ENCODE measurements at regions not wholly inside any gene's neighbourhood (a gene's known extent, or its start where the extent isn't known, plus 50 kb on each side); places are given as distances from the start of the nearest gene placed in this dataset.

- Histone ChIP-seq H3K27ac (no peak overlapping the region), H3K9ac (ENCODE audit: low read depth in 2 of 2, low read length in 2 of 2) (no peak overlapping the region), H3K4me3 (no peak overlapping the region), H3K27me3 (no peaks in the 10 kb centered on the region), H3K9me3 (no peaks in the 10 kb centered on the region), H3K4me1 (no peaks in the 10 kb centered on the region), H3K36me3 (no peaks in the 10 kb centered on the region)
- no peak for TF ChIP-seq CTCF (IDR thresholded peaks at IDR 0.05)
- DNase-seq, result no peak
- intact Hi-C loops (cut with DNase I), result no loop called here
Measured at GRCh38 chr3:111324151-111324550, 217.8 kb upstream of the CD96 start.

GRCh38 chr3:111324645-111325044 is 217.4 kb upstream of the CD96 start:
- DNase-seq, result no peak
- H3K4me3 ChIP-seq, result no peak overlapping the region
- H3K9me3 ChIP-seq, result no peaks in the 10 kb centered on the region
- no peaks in the 10 kb centered on the region for H3K27me3 ChIP-seq
- H3K36me3 ChIP-seq, result no peaks in the 10 kb centered on the region
- intact Hi-C loops (cut with DNase I), result no loop called here
- TF ChIP-seq CTCF (IDR thresholded peaks at IDR 0.05), result no peak
- H3K9ac ChIP-seq (ENCODE audit: low read depth in 2 of 2, low read length in 2 of 2), result no peak overlapping the region
- no peaks in the 10 kb centered on the region for H3K4me1 ChIP-seq
- H3K27ac ChIP-seq, result no peak overlapping the region

GRCh38 chr3:111325160-111325718 is 216.8 kb upstream of the CD96 start:
- Histone ChIP-seq H3K9me3 (no peaks in the 10 kb centered on the region), H3K9ac (ENCODE audit: low read depth in 2 of 2, low read length in 2 of 2) (no peak overlapping the region), H3K27ac (no peak overlapping the region), H3K36me3 (no peaks in the 10 kb centered on the region), H3K4me3 (no peak overlapping the region), H3K27me3 (no peaks in the 10 kb centered on the region), H3K4me1 (no peaks in the 10 kb centered on the region)
- no peak for TF ChIP-seq CTCF (IDR thresholded peaks at IDR 0.05)
- DNase-seq, result no peak
- intact Hi-C loops (cut with DNase I), result no loop called here

GRCh38 chr3:111326144-111326995 is 215.6 kb upstream of the CD96 start:
- TF ChIP-seq CTCF (IDR thresholded peaks at IDR 0.05), result no peak
- intact Hi-C loops (cut with DNase I), result no loop called here
- no peaks in the 10 kb centered on the region for H3K4me1 ChIP-seq
- DNase-seq, result no peak
- H3K4me3 ChIP-seq, result no peak overlapping the region
- no peak overlapping the region for H3K27ac ChIP-seq
- H3K27me3 ChIP-seq, result no peaks in the 10 kb centered on the region
- H3K9me3 ChIP-seq, result no peaks in the 10 kb centered on the region
- H3K9ac ChIP-seq (ENCODE audit: low read depth in 2 of 2, low read length in 2 of 2), result no peak overlapping the region
- H3K36me3 ChIP-seq, result no peaks in the 10 kb centered on the region

GRCh38 chr3:111331306-111331705 is 210.7 kb upstream of the CD96 start:
- no peak for TF ChIP-seq CTCF (IDR thresholded peaks at IDR 0.05)
- Histone ChIP-seq H3K9ac (ENCODE audit: low read depth in 2 of 2, low read length in 2 of 2) (no peak overlapping the region), H3K4me3 (no peak overlapping the region), H3K36me3 (no peaks in the 10 kb centered on the region), H3K9me3 (no peaks in the 10 kb centered on the region), H3K27ac (no peak overlapping the region), H3K27me3 (no peaks in the 10 kb centered on the region), H3K4me1 (no peaks in the 10 kb centered on the region)
- intact Hi-C loops (cut with DNase I), result no loop called here
- DNase-seq, result no peak

All from colonic mucosa (tissue), 4 donors.